ENCODE measurements at regions not wholly inside any gene's neighbourhood (a gene's known extent, or its start where the extent isn't known, plus 50 kb on each side); places are given as distances from the start of the nearest gene placed in this dataset.

DNA sequence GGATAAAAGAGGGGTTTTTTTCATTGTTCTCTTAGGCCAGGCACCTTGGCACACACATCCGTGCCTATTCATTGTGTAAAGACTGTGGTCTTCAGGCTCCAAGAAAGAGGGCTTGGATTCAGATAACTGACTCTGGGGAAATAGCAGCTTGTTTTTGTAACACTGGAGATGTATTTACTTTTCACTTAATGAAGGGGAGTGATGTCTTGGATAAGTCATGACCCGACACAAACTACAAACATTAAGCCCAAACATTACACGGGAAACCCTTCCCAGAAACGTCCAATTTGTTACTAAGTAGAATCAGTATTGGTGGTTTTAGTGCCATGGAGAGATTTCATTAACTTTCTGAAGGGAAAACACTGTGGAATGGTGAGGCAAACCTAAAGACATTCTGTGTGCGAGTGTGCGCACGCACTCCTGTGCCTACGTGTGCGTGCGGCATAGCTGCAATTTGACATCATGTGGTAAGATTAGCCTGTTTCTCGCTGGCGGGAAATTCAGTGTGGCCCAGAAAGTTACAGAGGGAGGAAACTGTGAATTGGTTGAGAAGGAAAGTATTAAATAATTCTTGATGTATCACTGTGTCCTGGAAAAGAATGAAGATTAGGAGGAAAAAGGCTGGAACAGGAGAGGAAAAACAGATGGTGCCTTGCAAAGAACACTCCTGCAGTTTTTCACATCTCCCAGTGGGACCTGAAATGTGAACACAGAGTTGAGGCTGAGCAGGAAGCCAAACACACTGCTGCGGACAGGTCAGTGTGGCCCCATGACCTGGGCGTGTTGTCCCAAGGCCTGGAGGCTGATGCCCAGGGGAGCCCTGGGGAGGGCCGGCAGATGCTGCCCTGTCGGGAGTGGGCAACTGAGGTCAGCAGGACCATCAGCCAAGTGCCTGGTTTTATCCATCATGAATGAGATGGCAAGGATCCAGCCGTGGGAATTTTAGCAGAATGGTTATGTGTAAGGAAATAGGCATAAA lies 108.5 kb downstream of the GAS1 start:
- intact Hi-C loops (cut with micrococcal nuclease) (no loop called here), in situ Hi-C loops (cut with MboI) (no loop called here)
- no TSS peak for BruUV-seq (replicated peaks)
- POLR2A ChIA-PET = no interaction called here
- CTCF ChIA-PET (ENCODE audit: low intra/inter-chr PET ratio) = no interaction called here
- H2AFZ ChIP-seq (ENCODE audit: low read depth, low read length) = no peak overlapping the region
- H3K4me1 ChIP-seq (replicated peaks in 1 of 2; ENCODE audit: control insufficient read depth in 2 of 2, insufficient read depth in 2 of 2, low read length in 2 of 2) = no peaks in the 10 kb centered on the region
- no peak overlapping the region for H3K9ac ChIP-seq (ENCODE audit: insufficient read depth in 1 of 2, low read depth in 2 of 2, low read length in 2 of 2)
- H4K20me1 ChIP-seq (replicated peaks; ENCODE audit: control insufficient read depth, insufficient read depth, low read length) = no peaks in the 10 kb centered on the region
- H3K9me1 ChIP-seq (ENCODE audit: control insufficient read depth, insufficient read depth, low read length) = no peaks in the 10 kb centered on the region
- WGBS (ENCODE audit: insufficient coverage, low coverage, missing lambda C conversion rate) = 8% methylated on average over 17 of the region's 17 CpGs
- no peak for TF ChIP-seq BHLHE40 (IDR thresholded peaks at IDR 0.05; ENCODE audit: low read length)
- TF ChIP-seq FOXJ2 (tag; IDR thresholded peaks at IDR 0.05) = no peak
- no peak for TF ChIP-seq MIER1 (IDR thresholded peaks at IDR 0.05; ENCODE audit: low read depth)
- TF ChIP-seq IFI16 (CRISPR knock-in tag; IDR thresholded peaks at IDR 0.05) = no peak
- TF ChIP-seq MCM2 (IDR thresholded peaks at IDR 0.05; ENCODE audit: low read depth) = no peak
- no peak for TF ChIP-seq ZKSCAN3 (CRISPR knock-in tag; IDR thresholded peaks at IDR 0.05)
- TF ChIP-seq TAF1 (IDR thresholded peaks at IDR 0.05; ENCODE audit: control insufficient read depth, extremely low read depth, insufficient read depth, low read length, severe bottlenecking) = no peak
- no peak for TF ChIP-seq DMBX1 (CRISPR knock-in tag; IDR thresholded peaks at IDR 0.05; ENCODE audit: borderline replicate concordance)
- peaks cover 0 to 11% of the 10 kb centered on the region in 2 experiments; a peak in 2 of 5 replicates for H3K27me3 ChIP-seq (ENCODE audit: control insufficient read depth in 2 of 2, insufficient read depth in 2 of 2, low read length in 2 of 2)
- ATAC-seq (no peak), FAIRE-seq (no peak), DNase-seq (ENCODE audit: extremely low read depth in 1 of 4, low spot score in 3 of 4) (no peak)
- no peak overlapping the region for H3K4me2 ChIP-seq (ENCODE audit: insufficient read depth, low read length)
- H3K27ac ChIP-seq (ENCODE audit: extremely low read depth, low read depth, low read length) = no peak overlapping the region
- no peaks in the 10 kb centered on the region for H3K79me2 ChIP-seq (ENCODE audit: control insufficient read depth, insufficient read depth, low read length)
- no peak overlapping the region for H3K4me3 ChIP-seq
- no peaks in the 10 kb centered on the region for H3K36me3 ChIP-seq (ENCODE audit: control insufficient read depth, insufficient read depth, low read length)
- no peaks in the 10 kb centered on the region for H3K9me3 ChIP-seq (replicated peaks; ENCODE audit: control insufficient read depth, insufficient read depth, low read depth, low read length)

Measured in K562 (cell line).